ENCODE measurements at regions not wholly inside any gene's neighbourhood (a gene's known extent, or its start where the extent isn't known, plus 50 kb on each side); places are given as distances from the start of the nearest gene placed in this dataset.
A peak's percentile ranks its signal among the peaks of the same experiment; 100 is the strongest.

- Histone ChIP-seq H3K4ac (ENCODE audit: low read depth in 1 of 2, low read length in 2 of 2) (peak overlapping the region; percentile 39 to 98), H3K79me1 (replicated peaks; ENCODE audit: low read length, poor library complexity, severe bottlenecking) (no peaks in the 10 kb centered on the region)
- 82% methylated on average over 2 of the region's 2 CpGs for WGBS
These were observed 388.3 kb downstream of the NR2F1-AS1 start for GRCh38 chr5:93192683-93193082.

GRCh38 chr5:93192087-93192486 lies 388.9 kb downstream of the NR2F1-AS1 start:
- peaks cover 9% of the 10 kb centered on the region for H3K4me1 ChIP-seq (ENCODE audit: control insufficient read depth, insufficient read depth, low read depth, low read length)
- H3K4me2 ChIP-seq (ENCODE audit: low read length, poor library complexity, severe bottlenecking), result no peak overlapping the region
- H2BK12ac ChIP-seq (ENCODE audit: low read length in 2 of 2), result no peak overlapping the region
- no peak overlapping the region for H2AFZ ChIP-seq (ENCODE audit: low read depth, low read length)
- no peak overlapping the region for H3K4me3 ChIP-seq (ENCODE audit: insufficient read depth in 1 of 2, low read depth in 1 of 2, low read length in 2 of 2)
- H2BK120ac ChIP-seq (ENCODE audit: low read depth, low read length), result no peak overlapping the region
- no peaks in the 10 kb centered on the region for H3K9me3 ChIP-seq (ENCODE audit: control insufficient read depth, low read length)
- H2AK5ac ChIP-seq (ENCODE audit: low read length, severe bottlenecking), result no peak overlapping the region
- no peak overlapping the region for H3K9ac ChIP-seq (ENCODE audit: low read length)
- H3K18ac ChIP-seq (ENCODE audit: low read depth in 1 of 2, low read length in 2 of 2), result no peak overlapping the region
- no CpG with 5 or more reads among the region's 2 CpGs for WGBS
- no peak overlapping the region for H4K8ac ChIP-seq (ENCODE audit: low read length)
- no peak overlapping the region for H2BK5ac ChIP-seq (ENCODE audit: low read depth, low read length, poor library complexity, severe bottlenecking)
- H3K14ac ChIP-seq (ENCODE audit: low read length in 2 of 2), result no peak overlapping the region
- no peaks in the 10 kb centered on the region for H3K36me3 ChIP-seq (ENCODE audit: control insufficient read depth in 1 of 2, insufficient read depth in 2 of 2, low read depth in 1 of 2, low read length in 2 of 2)
- no peaks in the 10 kb centered on the region for H3K27me3 ChIP-seq (ENCODE audit: control insufficient read depth in 1 of 2, insufficient read depth in 1 of 2, low read length in 2 of 2)
- H3K27ac ChIP-seq (ENCODE audit: low read length, poor library complexity, severe bottlenecking), result peak overlapping the region; percentile 28
- H3K23ac ChIP-seq (ENCODE audit: low read length in 2 of 2), result no peak overlapping the region
- no peaks in the 10 kb centered on the region for H3K79me1 ChIP-seq (replicated peaks; ENCODE audit: low read length, poor library complexity, severe bottlenecking)
- H3K4ac ChIP-seq (ENCODE audit: low read depth in 1 of 2, low read length in 2 of 2), result no peak overlapping the region
- DNase-seq, result peak; percentile 96
- no peak overlapping the region for H4K91ac ChIP-seq (ENCODE audit: low read length)
- no peak overlapping the region for H2BK15ac ChIP-seq (ENCODE audit: low read depth, poor library complexity, severe bottlenecking)

More at GRCh38 chr5:93192683-93193082, 388.3 kb downstream of the NR2F1-AS1 start:
- peak overlapping the region; percentile 5 for H3K27ac ChIP-seq (ENCODE audit: low read length, poor library complexity, severe bottlenecking)
- H2BK5ac ChIP-seq (ENCODE audit: low read depth, low read length, poor library complexity, severe bottlenecking), result no peak overlapping the region
- no peak overlapping the region for H3K4me2 ChIP-seq (ENCODE audit: low read length, poor library complexity, severe bottlenecking)
- no peak overlapping the region for H3K23ac ChIP-seq (ENCODE audit: low read length in 2 of 2)
- no peak overlapping the region for H2BK120ac ChIP-seq (ENCODE audit: low read depth, low read length)
- H4K91ac ChIP-seq (ENCODE audit: low read length), result no peak overlapping the region
- no peak overlapping the region for H2BK15ac ChIP-seq (ENCODE audit: low read depth, poor library complexity, severe bottlenecking)
- H4K8ac ChIP-seq (ENCODE audit: low read length), result peak overlapping the region; percentile 5
- peak overlapping the region; percentile 23 to 70 for H3K18ac ChIP-seq (ENCODE audit: low read depth in 1 of 2, low read length in 2 of 2)
- peak overlapping the region in 1 of 2 experiments; percentile 99 for H2BK12ac ChIP-seq (ENCODE audit: low read length in 2 of 2)
- no peak overlapping the region for H3K4me3 ChIP-seq (ENCODE audit: insufficient read depth in 1 of 2, low read depth in 1 of 2, low read length in 2 of 2)
- H3K4me1 ChIP-seq (ENCODE audit: control insufficient read depth, insufficient read depth, low read depth, low read length), result peaks cover 9% of the 10 kb centered on the region
- H2AK5ac ChIP-seq (ENCODE audit: low read length, severe bottlenecking), result peak overlapping the region; percentile 84
- no peaks in the 10 kb centered on the region for H3K27me3 ChIP-seq (ENCODE audit: control insufficient read depth in 1 of 2, insufficient read depth in 1 of 2, low read length in 2 of 2)
- DNase-seq, result no peak
- no peaks in the 10 kb centered on the region for H3K9me3 ChIP-seq (ENCODE audit: control insufficient read depth, low read length)
- no peak overlapping the region for H3K14ac ChIP-seq (ENCODE audit: low read length in 2 of 2)
- no peak overlapping the region for H2AFZ ChIP-seq (ENCODE audit: low read depth, low read length)
- H3K9ac ChIP-seq (ENCODE audit: low read length), result no peak overlapping the region
- H3K36me3 ChIP-seq (ENCODE audit: control insufficient read depth in 1 of 2, insufficient read depth in 2 of 2, low read depth in 1 of 2, low read length in 2 of 2), result no peaks in the 10 kb centered on the region

- no peaks in the 10 kb centered on the region for H3K36me3 ChIP-seq (ENCODE audit: control insufficient read depth in 1 of 2, insufficient read depth in 2 of 2, low read depth in 1 of 2, low read length in 2 of 2)
- H2AFZ ChIP-seq (ENCODE audit: low read depth, low read length), result no peak overlapping the region
- peak overlapping the region; percentile 84 to 96 for H2BK12ac ChIP-seq (ENCODE audit: low read length in 2 of 2)
- H2BK120ac ChIP-seq (ENCODE audit: low read depth, low read length), result peak overlapping the region; percentile 78
- H3K9me3 ChIP-seq (ENCODE audit: control insufficient read depth, low read length), result no peaks in the 10 kb centered on the region
- no peak overlapping the region for H3K27ac ChIP-seq (ENCODE audit: low read length, poor library complexity, severe bottlenecking)
- WGBS, result 86% methylated on average over 10 of the region's 11 CpGs
- H3K4ac ChIP-seq (ENCODE audit: low read depth in 1 of 2, low read length in 2 of 2), result peak overlapping the region in 1 of 2 experiments; percentile 89
- peak overlapping the region; percentile 73 to 90 for H3K18ac ChIP-seq (ENCODE audit: low read depth in 1 of 2, low read length in 2 of 2)
- H3K4me3 ChIP-seq (ENCODE audit: insufficient read depth in 1 of 2, low read depth in 1 of 2, low read length in 2 of 2), result no peak overlapping the region
- no peak overlapping the region for H2BK5ac ChIP-seq (ENCODE audit: low read depth, low read length, poor library complexity, severe bottlenecking)
- no peaks in the 10 kb centered on the region for H3K27me3 ChIP-seq (ENCODE audit: control insufficient read depth in 1 of 2, insufficient read depth in 1 of 2, low read length in 2 of 2)
- H3K79me1 ChIP-seq (replicated peaks; ENCODE audit: low read length, poor library complexity, severe bottlenecking), result no peaks in the 10 kb centered on the region
- H4K91ac ChIP-seq (ENCODE audit: low read length), result peak overlapping the region; percentile 14
- H2BK15ac ChIP-seq (ENCODE audit: low read depth, poor library complexity, severe bottlenecking), result no peak overlapping the region
- peak; percentile 38 for DNase-seq
- H3K4me1 ChIP-seq (ENCODE audit: control insufficient read depth, insufficient read depth, low read depth, low read length), result peaks cover 9% of the 10 kb centered on the region
- H4K8ac ChIP-seq (ENCODE audit: low read length), result peak overlapping the region; percentile 27
- no peak overlapping the region for H3K23ac ChIP-seq (ENCODE audit: low read length in 2 of 2)
- H3K14ac ChIP-seq (ENCODE audit: low read length in 2 of 2), result no peak overlapping the region
- H3K9ac ChIP-seq (ENCODE audit: low read length), result no peak overlapping the region
- no peak overlapping the region for H3K4me2 ChIP-seq (ENCODE audit: low read length, poor library complexity, severe bottlenecking)
- H2AK5ac ChIP-seq (ENCODE audit: low read length, severe bottlenecking), result peak overlapping the region; percentile 81
These were observed 389.8 kb downstream of the NR2F1-AS1 start for GRCh38 chr5:93191035-93191817.

GRCh38 chr5:93189707-93190120 lies 391.3 kb downstream of the NR2F1-AS1 start:
- Histone ChIP-seq H3K4me1 (ENCODE audit: control insufficient read depth, insufficient read depth, low read depth, low read length) (peaks cover 9% of the 10 kb centered on the region), H3K9me3 (ENCODE audit: control insufficient read depth, low read length) (no peaks in the 10 kb centered on the region), H2BK12ac (ENCODE audit: low read length in 2 of 2) (peak overlapping the region; percentile 76 to 86), H3K23ac (ENCODE audit: low read length in 2 of 2) (no peak overlapping the region), H3K36me3 (ENCODE audit: control insufficient read depth in 1 of 2, insufficient read depth in 2 of 2, low read depth in 1 of 2, low read length in 2 of 2) (no peaks in the 10 kb centered on the region), H3K79me1 (replicated peaks; ENCODE audit: low read length, poor library complexity, severe bottlenecking) (no peaks in the 10 kb centered on the region), H3K27ac (ENCODE audit: low read length, poor library complexity, severe bottlenecking) (peak overlapping the region; percentile 92), H3K4me2 (ENCODE audit: low read length, poor library complexity, severe bottlenecking) (peak overlapping the region; percentile 10), H3K4ac (ENCODE audit: low read depth in 1 of 2, low read length in 2 of 2) (peak overlapping the region in 1 of 2 experiments; percentile 79), H3K14ac (ENCODE audit: low read length in 2 of 2) (no peak overlapping the region), H3K27me3 (ENCODE audit: control insufficient read depth in 1 of 2, insufficient read depth in 1 of 2, low read length in 2 of 2) (no peaks in the 10 kb centered on the region), H2BK5ac (ENCODE audit: low read depth, low read length, poor library complexity, severe bottlenecking) (no peak overlapping the region), H4K91ac (ENCODE audit: low read length) (no peak overlapping the region), H2BK120ac (ENCODE audit: low read depth, low read length) (no peak overlapping the region), H3K18ac (ENCODE audit: low read depth in 1 of 2, low read length in 2 of 2) (peak overlapping the region; percentile 57 to 61), H4K8ac (ENCODE audit: low read length) (no peak overlapping the region), H2AK5ac (ENCODE audit: low read length, severe bottlenecking) (no peak overlapping the region), H3K4me3 (ENCODE audit: insufficient read depth in 1 of 2, low read depth in 1 of 2, low read length in 2 of 2) (no peak overlapping the region), H2AFZ (ENCODE audit: low read depth, low read length) (no peak overlapping the region), H2BK15ac (ENCODE audit: low read depth, poor library complexity, severe bottlenecking) (no peak overlapping the region), H3K9ac (ENCODE audit: low read length) (no peak overlapping the region)
- DNase-seq, result peak; percentile 92
- no CpG with 5 or more reads among the region's 2 CpGs for WGBS
